OCI-LY7 (cell line): ENCODE measurements at regions not wholly inside any gene's neighbourhood (a gene's known extent, or its start where the extent isn't known, plus 50 kb on each side); places are given as distances from the start of the nearest gene placed in this dataset.

ENCODE experiments used
- EZH2phosphoT487 ChIP-seq: fragments of 200-600 bp; sonication (generic); IDR thresholded peaks from 2 replicates; pipeline ENCODE4 v1.6.1; 2018; ENCODE audit warnings: low read depth, borderline replicate concordance, mild to moderate bottlenecking, mixed run types, antibody characterized with exemption, low read length, moderate library complexity, mixed read lengths
- TF ChIP-seq, protein P1 (sequence below): fragments of 200-600 bp; sonication (generic); conservative IDR thresholded peaks from 2 replicates; pipeline ENCODE4 v1.5.1; 2014; ENCODE audit warnings: mild to moderate bottlenecking, antibody characterized with exemption, low read length, moderate library complexity, mixed read lengths

GRCh38 chr13:99074693-99075092, 96.8 kb upstream of the DOCK9 start:
- TF ChIP-seq, protein P1, sequence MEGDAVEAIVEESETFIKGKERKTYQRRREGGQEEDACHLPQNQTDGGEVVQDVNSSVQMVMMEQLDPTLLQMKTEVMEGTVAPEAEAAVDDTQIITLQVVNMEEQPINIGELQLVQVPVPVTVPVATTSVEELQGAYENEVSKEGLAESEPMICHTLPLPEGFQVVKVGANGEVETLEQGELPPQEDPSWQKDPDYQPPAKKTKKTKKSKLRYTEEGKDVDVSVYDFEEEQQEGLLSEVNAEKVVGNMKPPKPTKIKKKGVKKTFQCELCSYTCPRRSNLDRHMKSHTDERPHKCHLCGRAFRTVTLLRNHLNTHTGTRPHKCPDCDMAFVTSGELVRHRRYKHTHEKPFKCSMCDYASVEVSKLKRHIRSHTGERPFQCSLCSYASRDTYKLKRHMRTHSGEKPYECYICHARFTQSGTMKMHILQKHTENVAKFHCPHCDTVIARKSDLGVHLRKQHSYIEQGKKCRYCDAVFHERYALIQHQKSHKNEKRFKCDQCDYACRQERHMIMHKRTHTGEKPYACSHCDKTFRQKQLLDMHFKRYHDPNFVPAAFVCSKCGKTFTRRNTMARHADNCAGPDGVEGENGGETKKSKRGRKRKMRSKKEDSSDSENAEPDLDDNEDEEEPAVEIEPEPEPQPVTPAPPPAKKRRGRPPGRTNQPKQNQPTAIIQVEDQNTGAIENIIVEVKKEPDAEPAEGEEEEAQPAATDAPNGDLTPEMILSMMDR: no peak
- TF ChIP-seq EZH2phosphoT487: no peak
